ENCODE measurements at regions not wholly inside any gene's neighbourhood (a gene's known extent, or its start where the extent isn't known, plus 50 kb on each side); places are given as distances from the start of the nearest gene placed in this dataset.

- TF ChIP-seq, protein P1, sequence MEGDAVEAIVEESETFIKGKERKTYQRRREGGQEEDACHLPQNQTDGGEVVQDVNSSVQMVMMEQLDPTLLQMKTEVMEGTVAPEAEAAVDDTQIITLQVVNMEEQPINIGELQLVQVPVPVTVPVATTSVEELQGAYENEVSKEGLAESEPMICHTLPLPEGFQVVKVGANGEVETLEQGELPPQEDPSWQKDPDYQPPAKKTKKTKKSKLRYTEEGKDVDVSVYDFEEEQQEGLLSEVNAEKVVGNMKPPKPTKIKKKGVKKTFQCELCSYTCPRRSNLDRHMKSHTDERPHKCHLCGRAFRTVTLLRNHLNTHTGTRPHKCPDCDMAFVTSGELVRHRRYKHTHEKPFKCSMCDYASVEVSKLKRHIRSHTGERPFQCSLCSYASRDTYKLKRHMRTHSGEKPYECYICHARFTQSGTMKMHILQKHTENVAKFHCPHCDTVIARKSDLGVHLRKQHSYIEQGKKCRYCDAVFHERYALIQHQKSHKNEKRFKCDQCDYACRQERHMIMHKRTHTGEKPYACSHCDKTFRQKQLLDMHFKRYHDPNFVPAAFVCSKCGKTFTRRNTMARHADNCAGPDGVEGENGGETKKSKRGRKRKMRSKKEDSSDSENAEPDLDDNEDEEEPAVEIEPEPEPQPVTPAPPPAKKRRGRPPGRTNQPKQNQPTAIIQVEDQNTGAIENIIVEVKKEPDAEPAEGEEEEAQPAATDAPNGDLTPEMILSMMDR (IDR thresholded peaks at IDR 0.05; ENCODE audit: low read depth, low read length, missing control alignments) = no peak
- no peak overlapping the region for H3K4me3 ChIP-seq (replicated peaks; ENCODE audit: low read depth, low read length)
- no peak for DNase-seq (ENCODE audit: extremely low read depth, low read depth)
Measured at GRCh38 chr9:38138276-38138675, 69.2 kb upstream of the SHB start.

DNA sequence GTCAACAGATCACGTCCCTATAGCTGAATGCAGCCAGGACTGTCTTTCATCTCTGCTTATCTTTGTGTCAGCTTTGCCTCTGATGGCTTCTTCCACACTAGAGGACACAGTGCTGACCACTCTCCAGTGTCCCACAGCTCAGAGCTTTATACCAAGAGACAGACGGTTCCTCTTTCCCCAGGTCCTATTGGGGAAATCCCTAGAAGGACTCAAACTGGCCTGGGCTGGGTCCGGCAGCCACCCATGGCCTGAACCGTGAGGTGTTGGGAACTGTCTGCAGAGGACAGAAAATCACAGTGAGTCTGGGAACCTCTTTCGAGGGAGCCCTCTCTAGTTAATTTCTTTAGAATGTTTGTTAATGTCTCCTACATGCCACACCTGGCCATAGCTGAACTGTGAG lies 68.3 kb upstream of the SHB start:
- no peak for DNase-seq (ENCODE audit: extremely low read depth, low read depth)
- TF ChIP-seq, protein P1 (IDR thresholded peaks at IDR 0.05; ENCODE audit: low read depth, low read length, missing control alignments) = no peak
- no peak overlapping the region for H3K4me3 ChIP-seq (replicated peaks; ENCODE audit: low read depth, low read length)

DNA sequence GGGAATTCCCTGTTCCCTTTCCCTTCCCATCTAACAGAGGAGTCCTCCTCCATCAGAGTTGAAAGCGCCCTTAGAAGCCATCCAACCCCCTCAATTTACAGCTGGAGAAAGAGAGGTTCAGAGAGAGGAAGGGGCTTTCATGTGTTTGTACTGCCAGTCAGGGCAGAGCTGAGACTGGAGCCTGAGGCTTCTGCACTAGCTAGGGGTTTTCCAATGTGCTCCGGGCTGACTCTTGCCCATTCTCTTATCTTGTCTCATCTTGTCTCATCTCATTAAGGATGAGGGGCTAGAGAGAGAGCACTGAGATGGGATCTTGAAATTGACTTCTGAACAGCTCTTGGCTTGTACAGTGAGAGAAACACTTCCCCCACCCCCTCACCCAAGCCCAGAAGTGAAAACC lies 67.4 kb upstream of the SHB start:
- DNase-seq (ENCODE audit: extremely low read depth, low read depth) = no peak
- H3K4me3 ChIP-seq (replicated peaks; ENCODE audit: low read depth, low read length) = no peak overlapping the region
- TF ChIP-seq, protein P1 (IDR thresholded peaks at IDR 0.05; ENCODE audit: low read depth, low read length, missing control alignments) = no peak

GRCh38 chr9:38134611-38135237 lies 65.7 kb upstream of the SHB start:
- TF ChIP-seq, protein P1 (IDR thresholded peaks at IDR 0.05; ENCODE audit: low read depth, low read length, missing control alignments) = no peak
- no peak for DNase-seq (ENCODE audit: extremely low read depth, low read depth)
- no peak overlapping the region for H3K4me3 ChIP-seq (replicated peaks; ENCODE audit: low read depth, low read length)

DNA sequence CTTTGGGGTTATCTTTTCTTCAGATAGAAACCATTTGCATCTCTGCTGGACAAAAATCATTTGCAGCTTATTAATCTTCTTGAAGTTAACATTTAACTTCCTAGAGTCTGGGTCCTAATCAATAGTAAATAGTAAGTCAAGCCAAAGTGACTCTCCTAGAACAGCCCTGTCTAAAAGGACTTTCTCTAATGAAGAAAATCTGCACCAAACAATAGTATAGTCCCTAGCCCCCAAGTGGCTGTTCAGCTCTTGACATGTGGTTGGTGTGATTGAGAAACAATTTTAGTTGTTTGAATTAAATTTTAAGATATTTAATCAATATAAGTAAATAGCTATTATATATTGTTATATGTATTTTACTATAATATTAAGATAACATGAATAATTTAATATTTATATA lies 64.6 kb upstream of the SHB start:
- no peak for DNase-seq (ENCODE audit: extremely low read depth, low read depth)
- no peak overlapping the region for H3K4me3 ChIP-seq (replicated peaks; ENCODE audit: low read depth, low read length)
- TF ChIP-seq, protein P1 (IDR thresholded peaks at IDR 0.05; ENCODE audit: low read depth, low read length, missing control alignments) = no peak

DNA sequence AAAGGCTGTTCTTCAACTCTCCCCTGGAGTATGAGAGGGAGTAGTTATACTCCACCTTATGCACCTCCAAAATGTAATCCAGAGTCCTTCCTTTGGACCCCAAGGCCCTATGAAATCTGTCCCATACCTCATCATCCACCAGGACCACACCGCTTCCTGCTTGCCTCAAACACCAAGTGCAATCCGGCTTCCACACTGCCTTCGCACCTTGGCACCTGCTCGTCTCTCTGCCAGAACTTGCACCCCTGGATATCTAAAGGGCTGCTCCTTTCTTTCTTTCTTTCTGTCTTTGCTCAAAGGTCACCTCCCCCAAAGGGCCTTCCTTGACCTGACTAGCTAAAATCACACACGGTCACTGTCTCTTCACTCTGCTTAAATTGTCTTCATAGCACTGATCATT lies 63.9 kb upstream of the SHB start:
- H3K4me3 ChIP-seq (replicated peaks; ENCODE audit: low read depth, low read length) = no peak overlapping the region
- TF ChIP-seq, protein P1 (IDR thresholded peaks at IDR 0.05; ENCODE audit: low read depth, low read length, missing control alignments) = no peak
- DNase-seq (ENCODE audit: extremely low read depth, low read depth) = no peak

GRCh38 chr9:38131729-38132128 lies 62.7 kb upstream of the SHB start:
- no peak for DNase-seq (ENCODE audit: extremely low read depth, low read depth)
- no peak overlapping the region for H3K4me3 ChIP-seq (replicated peaks; ENCODE audit: low read depth, low read length)
- TF ChIP-seq, protein P1 (IDR thresholded peaks at IDR 0.05; ENCODE audit: low read depth, low read length, missing control alignments) = no peak
